Left ventricle myocardium inferior (tissue), 1 donor: ENCODE measurements at regions not wholly inside any gene's neighbourhood (a gene's known extent, or its start where the extent isn't known, plus 50 kb on each side); places are given as distances from the start of the nearest gene placed in this dataset.

Experiments
- DNase-seq: peaks from one replicate; pipeline ENCODE4 v3.0.0-alpha.2; 2020
- H3K27ac ChIP-seq: fragments of 200-600 bp; replicated peaks from 2 replicates; pipeline ENCODE4 v1.8.0; 2021
- H3K27me3 ChIP-seq: fragments of 200-600 bp; 2 replicates; pipeline ENCODE4 v1.8.0; 2021; ENCODE audit warnings: low read depth
- H3K36me3 ChIP-seq: fragments of 200-600 bp; 2 replicates; pipeline ENCODE4 v1.8.0; 2021
- H3K4me1 ChIP-seq: fragments of 200-600 bp; 2 replicates; pipeline ENCODE4 v1.8.0; 2021
- H3K4me3 ChIP-seq: fragments of 200-600 bp; 2 replicates; pipeline ENCODE4 v1.8.0; 2021; ENCODE audit warnings: mild to moderate bottlenecking, moderate library complexity
- H3K9me3 ChIP-seq: fragments of 200-600 bp; replicated peaks from 2 replicates; pipeline ENCODE4 v1.8.0; 2021
- CTCF ChIP-seq: fragments of 200-600 bp; IDR thresholded peaks from 2 replicates; pipeline ENCODE4 v1.8.0; 2021; ENCODE audit warnings: antibody characterized with exemption, mild to moderate bottlenecking, borderline replicate concordance
- intact Hi-C: fragments of 100-400 bp; cut with micrococcal nuclease; formaldehyde crosslinking; loops from one replicate; pipeline ENCODE4 v1.11.0; 2022
- donor health status: DM: no; HTN: yes; CAD: no; lungs with severe emphysema.

DNA sequence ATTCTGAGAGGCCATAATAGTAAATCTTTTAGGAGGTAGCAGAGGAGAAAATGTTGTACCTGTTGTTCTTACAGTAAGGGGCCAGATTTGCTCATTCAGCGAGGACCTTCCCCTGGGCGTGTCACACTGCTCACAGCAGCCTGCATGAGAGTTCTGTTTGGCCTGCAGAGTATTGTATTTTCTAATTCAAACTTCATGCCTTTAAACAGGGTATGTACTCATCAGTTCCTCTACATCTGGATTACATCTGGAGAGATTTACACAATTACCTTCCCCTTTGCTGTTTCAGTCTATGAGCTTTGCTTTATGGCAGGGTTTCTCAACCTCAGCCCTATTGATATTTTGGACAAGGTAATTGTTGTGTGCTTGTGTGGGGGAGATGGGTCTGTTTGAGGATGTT is 170.9 kb upstream of the STK32A start:
- Histone ChIP-seq H3K4me3 (no peak overlapping the region), H3K27me3 (peaks cover 21% of the 10 kb centered on the region), H3K9me3 (no peaks in the 10 kb centered on the region), H3K27ac (no peak overlapping the region), H3K4me1 (no peaks in the 10 kb centered on the region), H3K36me3 (no peaks in the 10 kb centered on the region)
- intact Hi-C loops: no loop called here
- DNase-seq: no peak
- no peak for TF ChIP-seq CTCF

- Histone ChIP-seq H3K4me3 (no peak overlapping the region), H3K36me3 (no peaks in the 10 kb centered on the region), H3K9me3 (no peaks in the 10 kb centered on the region), H3K27me3 (peaks cover 11% of the 10 kb centered on the region), H3K4me1 (no peaks in the 10 kb centered on the region), H3K27ac (no peak overlapping the region)
- no peak for DNase-seq
- intact Hi-C loops: no loop called here
- no peak for TF ChIP-seq CTCF
Observed at GRCh38 chr5:147065071-147065470, 169.8 kb upstream of the STK32A start.

DNA sequence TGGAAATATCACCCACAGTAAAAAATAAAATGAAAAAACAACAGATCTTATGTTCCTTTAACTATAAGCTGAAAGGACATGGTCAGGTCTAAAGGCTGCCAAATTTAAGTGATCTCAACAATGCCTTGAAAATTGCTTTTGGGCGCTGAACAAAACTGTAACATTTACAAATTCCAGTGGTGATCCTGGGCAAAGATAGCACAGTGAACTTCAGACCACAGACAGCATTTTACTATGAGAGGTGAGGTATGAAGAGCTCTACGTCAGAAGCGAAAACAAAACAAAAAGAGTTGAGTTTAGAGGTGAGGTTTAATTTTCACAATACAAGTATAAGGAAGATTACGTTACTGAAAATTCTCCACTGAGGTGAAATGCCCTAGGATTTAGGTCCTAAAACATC is 165.8 kb upstream of the STK32A start:
- no peaks in the 10 kb centered on the region for H3K27me3 ChIP-seq
- no peak overlapping the region for H3K27ac ChIP-seq
- H3K36me3 ChIP-seq: no peaks in the 10 kb centered on the region
- no peak for TF ChIP-seq CTCF
- H3K4me3 ChIP-seq: no peak overlapping the region
- H3K9me3 ChIP-seq: no peaks in the 10 kb centered on the region
- no peak for DNase-seq
- H3K4me1 ChIP-seq: no peaks in the 10 kb centered on the region
- intact Hi-C loops: no loop called here

DNA sequence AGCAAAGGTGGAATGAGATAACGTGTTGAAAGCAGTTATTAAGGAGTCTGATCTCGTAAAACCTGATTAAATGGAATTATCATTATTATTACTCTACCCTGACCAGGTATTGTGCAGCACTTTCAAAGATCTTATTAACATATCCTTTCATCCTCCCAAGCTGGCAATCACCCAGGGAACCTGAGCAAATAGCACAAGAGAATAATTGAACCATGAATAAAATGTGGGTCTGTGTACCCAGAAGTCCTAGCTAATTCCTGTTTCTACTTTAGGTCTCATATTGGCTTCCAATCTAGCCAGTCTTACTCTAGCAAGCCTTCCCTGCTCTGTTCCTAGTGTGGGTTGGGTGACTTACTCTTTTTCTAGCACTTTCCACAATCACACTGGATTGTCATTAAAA is 162.2 kb upstream of the STK32A start:
- DNase-seq: no peak
- Histone ChIP-seq H3K36me3 (no peaks in the 10 kb centered on the region), H3K27me3 (no peaks in the 10 kb centered on the region), H3K27ac (no peak overlapping the region), H3K4me3 (no peak overlapping the region), H3K9me3 (no peaks in the 10 kb centered on the region), H3K4me1 (no peaks in the 10 kb centered on the region)
- intact Hi-C loops: no loop called here
- no peak for TF ChIP-seq CTCF

GRCh38 chr5:147073098-147073497 is 161.7 kb upstream of the STK32A start:
- no peaks in the 10 kb centered on the region for H3K9me3 ChIP-seq
- H3K27ac ChIP-seq: no peak overlapping the region
- no peaks in the 10 kb centered on the region for H3K36me3 ChIP-seq
- no peak for DNase-seq
- no peak overlapping the region for H3K4me3 ChIP-seq
- no peak for TF ChIP-seq CTCF
- intact Hi-C loops: no loop called here
- H3K27me3 ChIP-seq: no peaks in the 10 kb centered on the region
- no peaks in the 10 kb centered on the region for H3K4me1 ChIP-seq

DNA sequence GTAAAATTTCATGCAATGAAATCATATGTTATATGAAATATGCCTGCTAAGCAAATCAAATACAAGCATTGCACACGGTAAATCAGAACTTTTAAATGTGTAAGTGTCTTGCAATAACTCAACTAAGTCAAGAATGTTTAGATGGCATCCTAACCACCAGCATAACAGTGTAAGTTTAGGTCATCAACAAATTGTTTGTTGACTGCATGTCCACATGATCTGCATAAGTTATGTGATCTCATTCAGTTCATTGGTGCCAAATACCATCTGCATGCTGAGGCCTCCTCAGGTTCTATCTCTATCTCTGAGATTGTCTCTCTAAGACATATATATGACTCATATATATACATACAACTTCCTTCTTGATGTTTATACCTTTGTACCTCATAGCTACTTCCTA is 159.6 kb upstream of the STK32A start:
- Histone ChIP-seq H3K4me1 (no peaks in the 10 kb centered on the region), H3K9me3 (no peaks in the 10 kb centered on the region), H3K4me3 (no peak overlapping the region), H3K27ac (no peak overlapping the region), H3K27me3 (no peaks in the 10 kb centered on the region), H3K36me3 (no peaks in the 10 kb centered on the region)
- intact Hi-C loops: no loop called here
- no peak for TF ChIP-seq CTCF
- no peak for DNase-seq
